ENCODE measurements at regions not wholly inside any gene's neighbourhood (a gene's known extent, or its start where the extent isn't known, plus 50 kb on each side); places are given as distances from the start of the nearest gene placed in this dataset.

DNA sequence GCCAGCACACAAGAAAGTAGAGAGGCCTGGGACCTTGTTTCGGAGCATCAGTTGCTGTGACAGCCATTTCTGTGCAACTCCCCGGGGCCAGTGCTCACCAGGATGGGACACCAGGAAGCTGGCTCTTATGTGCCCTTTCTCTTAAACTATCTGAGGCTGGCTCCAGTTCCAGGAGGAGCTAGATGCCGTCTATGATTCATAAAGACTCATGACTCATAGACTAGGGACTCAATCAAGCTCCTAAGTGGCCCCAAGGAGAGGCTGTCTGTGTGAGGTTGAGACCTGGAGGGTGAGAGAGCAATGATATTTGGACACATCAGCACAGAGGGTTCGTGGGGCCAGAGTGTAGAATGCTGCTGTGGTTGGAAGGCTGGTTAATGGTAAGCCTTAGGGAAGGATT, 580.1 kb downstream of the CCSER2 start:
- POLR2A ChIA-PET, result no interaction called here
- intact Hi-C loops (cut with DNase I, micrococcal nuclease), result no loop called here
- H3K27ac ChIP-seq (ENCODE audit: low read depth in 1 of 2, low read length in 2 of 2), result no peak overlapping the region

DNA sequence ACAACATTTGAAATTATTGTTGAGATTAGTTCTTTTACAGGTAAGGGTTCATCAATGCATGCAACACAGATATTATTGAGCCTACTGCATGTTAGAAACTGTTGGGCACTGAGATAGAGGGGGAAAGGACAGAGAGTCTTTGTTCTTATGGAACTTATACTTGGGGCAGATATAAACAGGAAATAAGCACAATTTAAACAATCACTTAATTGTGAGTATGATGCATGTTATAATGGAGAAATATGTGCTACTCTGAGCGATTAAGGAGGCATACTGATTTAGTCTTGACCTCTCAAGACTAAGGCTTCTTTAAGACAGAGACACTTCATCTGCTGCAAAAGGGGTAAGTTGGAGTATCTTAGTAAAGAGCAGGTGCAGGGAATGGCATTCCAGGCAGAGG, 593.3 kb downstream of the CCSER2 start:
- CTCF ChIA-PET, result no interaction called here
- Mint-ChIP-seq H3K9me3 (peaks cover 8% of the 10 kb centered on the region), H3K27ac (no peak overlapping the region), H3K4me1 (ENCODE audit: low read depth) (no peaks in the 10 kb centered on the region), H3K4me3 (no peak overlapping the region), H3K36me3 (ENCODE audit: low read depth) (no peaks in the 10 kb centered on the region), H3K27me3 (peaks cover 5% of the 10 kb centered on the region)
- no peaks in the 10 kb centered on the region for H3K36me3 ChIP-seq (ENCODE audit: insufficient read depth, low read length)
- DNase-seq (no peak), ATAC-seq (ENCODE audit: poor library complexity) (no peak)
- no peaks in the 10 kb centered on the region for H3K9me3 ChIP-seq (ENCODE audit: control insufficient read depth in 1 of 2, insufficient read depth in 1 of 2, low read length in 2 of 2)
- POLR2A ChIA-PET, result no interaction called here
- H3K27ac ChIP-seq (ENCODE audit: low read depth in 1 of 2, low read length in 2 of 2), result no peak overlapping the region
- TF ChIP-seq, protein P1, sequence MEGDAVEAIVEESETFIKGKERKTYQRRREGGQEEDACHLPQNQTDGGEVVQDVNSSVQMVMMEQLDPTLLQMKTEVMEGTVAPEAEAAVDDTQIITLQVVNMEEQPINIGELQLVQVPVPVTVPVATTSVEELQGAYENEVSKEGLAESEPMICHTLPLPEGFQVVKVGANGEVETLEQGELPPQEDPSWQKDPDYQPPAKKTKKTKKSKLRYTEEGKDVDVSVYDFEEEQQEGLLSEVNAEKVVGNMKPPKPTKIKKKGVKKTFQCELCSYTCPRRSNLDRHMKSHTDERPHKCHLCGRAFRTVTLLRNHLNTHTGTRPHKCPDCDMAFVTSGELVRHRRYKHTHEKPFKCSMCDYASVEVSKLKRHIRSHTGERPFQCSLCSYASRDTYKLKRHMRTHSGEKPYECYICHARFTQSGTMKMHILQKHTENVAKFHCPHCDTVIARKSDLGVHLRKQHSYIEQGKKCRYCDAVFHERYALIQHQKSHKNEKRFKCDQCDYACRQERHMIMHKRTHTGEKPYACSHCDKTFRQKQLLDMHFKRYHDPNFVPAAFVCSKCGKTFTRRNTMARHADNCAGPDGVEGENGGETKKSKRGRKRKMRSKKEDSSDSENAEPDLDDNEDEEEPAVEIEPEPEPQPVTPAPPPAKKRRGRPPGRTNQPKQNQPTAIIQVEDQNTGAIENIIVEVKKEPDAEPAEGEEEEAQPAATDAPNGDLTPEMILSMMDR (IDR thresholded peaks at IDR 0.05), result no peak
- intact Hi-C loops (cut with DNase I, micrococcal nuclease), result no loop called here
- no peak overlapping the region for H3K4me3 ChIP-seq (ENCODE audit: low read length)
- H3K4me1 ChIP-seq (ENCODE audit: insufficient read depth, low read length), result no peaks in the 10 kb centered on the region
- H3K27me3 ChIP-seq (ENCODE audit: control insufficient read depth in 1 of 2, insufficient read depth in 2 of 2, low read length in 2 of 2), result no peaks in the 10 kb centered on the region

More for the DNA sequence above, 580.1 kb downstream of the CCSER2 start:
- Histone ChIP-seq H3K27me3 (ENCODE audit: control insufficient read depth in 1 of 2, insufficient read depth in 2 of 2, low read length in 2 of 2) (no peaks in the 10 kb centered on the region), H3K4me1 (ENCODE audit: insufficient read depth, low read length) (no peaks in the 10 kb centered on the region), H3K36me3 (ENCODE audit: insufficient read depth, low read length) (no peaks in the 10 kb centered on the region), H3K9me3 (ENCODE audit: control insufficient read depth in 1 of 2, insufficient read depth in 1 of 2, low read length in 2 of 2) (peaks cover 0 to 12% of the 10 kb centered on the region in 2 experiments), H3K4me3 (ENCODE audit: low read length) (no peak overlapping the region)
- no peak for ATAC-seq (ENCODE audit: poor library complexity)
- no peak for DNase-seq
- no peak overlapping the region for H3K4me3 Mint-ChIP-seq
- TF ChIP-seq, protein P1 (IDR thresholded peaks at IDR 0.05), result no peak
- no peaks in the 10 kb centered on the region for H3K36me3 Mint-ChIP-seq (ENCODE audit: low read depth)
- H3K4me1 Mint-ChIP-seq (ENCODE audit: low read depth), result no peaks in the 10 kb centered on the region
- H3K27me3 Mint-ChIP-seq, result peaks cover 10% of the 10 kb centered on the region
- no peak overlapping the region for H3K27ac Mint-ChIP-seq
- no peaks in the 10 kb centered on the region for H3K9me3 Mint-ChIP-seq
- CTCF ChIA-PET, result no interaction called here

DNA sequence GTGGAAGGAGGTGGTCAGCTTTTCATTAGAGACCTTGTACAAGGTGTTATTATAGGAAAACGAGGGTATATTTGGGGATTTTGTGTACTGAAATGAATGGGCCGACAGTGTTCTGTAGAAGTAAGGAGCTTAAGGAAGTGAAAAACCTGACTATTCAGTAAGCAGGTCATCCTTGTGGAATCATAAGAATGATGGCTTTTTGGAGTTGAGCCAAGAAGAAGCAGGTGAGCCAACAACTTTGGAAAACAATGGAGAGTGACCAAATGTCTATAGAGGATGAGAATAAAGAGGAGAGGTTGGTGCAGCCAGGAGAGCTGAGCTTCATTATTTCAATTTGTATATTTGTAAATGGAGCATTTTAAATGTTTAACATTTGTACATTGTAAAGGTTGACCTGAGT, 595.7 kb downstream of the CCSER2 start:
- no peak for DNase-seq
- H3K4me1 Mint-ChIP-seq (ENCODE audit: low read depth), result no peaks in the 10 kb centered on the region
- Histone ChIP-seq H3K36me3 (ENCODE audit: insufficient read depth, low read length) (no peaks in the 10 kb centered on the region), H3K4me1 (ENCODE audit: insufficient read depth, low read length) (no peaks in the 10 kb centered on the region), H3K27me3 (ENCODE audit: control insufficient read depth in 1 of 2, insufficient read depth in 2 of 2, low read length in 2 of 2) (no peaks in the 10 kb centered on the region), H3K4me3 (ENCODE audit: low read length) (no peak overlapping the region), H3K27ac (ENCODE audit: low read depth in 1 of 2, low read length in 2 of 2) (no peak overlapping the region), H3K9me3 (ENCODE audit: control insufficient read depth in 1 of 2, insufficient read depth in 1 of 2, low read length in 2 of 2) (no peaks in the 10 kb centered on the region)
- ATAC-seq (ENCODE audit: poor library complexity), result no peak
- no peaks in the 10 kb centered on the region for H3K36me3 Mint-ChIP-seq (ENCODE audit: low read depth)
- H3K27me3 Mint-ChIP-seq, result no peaks in the 10 kb centered on the region
- TF ChIP-seq, protein P1 (IDR thresholded peaks at IDR 0.05), result no peak
- no peaks in the 10 kb centered on the region for H3K9me3 Mint-ChIP-seq
- ChIA-PET CTCF (no interaction called here), POLR2A (no interaction called here)
- intact Hi-C loops (cut with DNase I, micrococcal nuclease), result no loop called here
- H3K27ac Mint-ChIP-seq, result no peak overlapping the region
- H3K4me3 Mint-ChIP-seq, result no peak overlapping the region
